Ectodermal cell (in vitro differentiated cells): ENCODE measurements at regions not wholly inside any gene's neighbourhood (a gene's known extent, or its start where the extent isn't known, plus 50 kb on each side); places are given as distances from the start of the nearest gene placed in this dataset.

Source experiments
- H3K27ac ChIP-seq: 2 replicates; pipeline ENCODE4 v1.7.0; 2013; ENCODE audit warnings: mild to moderate bottlenecking, low read depth, low read length; ENCODE audit not compliant: insufficient read depth, poor library complexity, severe bottlenecking
- H3K27me3 ChIP-seq: 2 replicates; pipeline ENCODE4 v1.7.0; 2013; ENCODE audit warnings: mild to moderate bottlenecking, low read length; ENCODE audit not compliant: insufficient read depth, control insufficient read depth, poor library complexity, severe bottlenecking
- H3K36me3 ChIP-seq: one replicate; pipeline ENCODE4 v1.7.0; 2013; ENCODE audit warnings: low read length; ENCODE audit not compliant: control insufficient read depth, insufficient read depth
- H3K4me1 ChIP-seq: one replicate; pipeline ENCODE4 v1.7.0; 2013; ENCODE audit warnings: low read length; ENCODE audit not compliant: control insufficient read depth, insufficient read depth
- H3K4me3 ChIP-seq: 2 replicates; pipeline ENCODE4 v1.7.0; 2013; ENCODE audit warnings: low read depth, low read length, control low read depth; ENCODE audit not compliant: insufficient read depth
- H3K9me3 ChIP-seq: 2 replicates; pipeline ENCODE4 v1.7.0; 2013; ENCODE audit warnings: mild to moderate bottlenecking, low read length, moderate library complexity; ENCODE audit not compliant: control insufficient read depth
- WGBS, 2 experiments: methylation state at CpG; one replicate each; pipeline ENCODE4 v1.1.7; 2013; ENCODE audit warnings: missing lambda C conversion rate in 2 of 2; 5-methylcytosine and 5-hydroxymethylcytosine counted together

GRCh38 chr4:126737899-126738526 is 894.7 kb upstream of the INTU start:
- H3K4me1 ChIP-seq, result no peaks in the 10 kb centered on the region
- 98 to 100% methylated on average over 1 to 2 of the region's 4 CpGs for WGBS, 2 experiments
- H3K36me3 ChIP-seq, result no peaks in the 10 kb centered on the region
- no peaks in the 10 kb centered on the region for H3K9me3 ChIP-seq
- H3K27me3 ChIP-seq, result no peaks in the 10 kb centered on the region
- H3K27ac ChIP-seq, result no peak overlapping the region
- H3K4me3 ChIP-seq, result no peak overlapping the region

DNA sequence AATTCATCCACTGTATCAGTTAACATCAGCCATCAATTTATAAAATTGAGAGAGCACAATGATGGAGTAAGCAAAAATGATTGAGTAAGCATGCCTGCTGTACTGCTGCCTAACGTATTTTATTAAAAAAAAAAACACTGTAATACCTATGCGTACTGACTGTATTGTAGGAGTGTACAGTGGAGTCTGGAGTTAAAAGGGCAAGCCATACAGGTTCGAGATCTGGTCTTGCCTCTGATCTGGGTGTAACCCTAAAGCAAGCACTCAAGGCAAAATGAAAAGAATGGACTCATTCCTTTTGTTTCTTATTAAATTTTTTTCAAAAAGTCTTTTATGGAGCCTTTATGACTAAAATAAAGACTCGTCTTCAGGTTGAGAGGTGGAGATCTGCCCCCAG is 894.2 kb upstream of the INTU start:
- no peaks in the 10 kb centered on the region for H3K36me3 ChIP-seq
- H3K9me3 ChIP-seq, result no peaks in the 10 kb centered on the region
- WGBS, 2 experiments, result 93 to 94% methylated on average over 4 of the region's 4 CpGs
- no peaks in the 10 kb centered on the region for H3K27me3 ChIP-seq
- no peak overlapping the region for H3K4me3 ChIP-seq
- no peaks in the 10 kb centered on the region for H3K4me1 ChIP-seq
- no peak overlapping the region for H3K27ac ChIP-seq

- no peaks in the 10 kb centered on the region for H3K4me1 ChIP-seq
- no peaks in the 10 kb centered on the region for H3K36me3 ChIP-seq
- H3K9me3 ChIP-seq, result no peaks in the 10 kb centered on the region
- H3K27ac ChIP-seq, result no peak overlapping the region
- H3K27me3 ChIP-seq, result no peaks in the 10 kb centered on the region
- H3K4me3 ChIP-seq, result no peak overlapping the region
- WGBS, 2 experiments, result 42% methylated on average over 1 of the region's 1 CpG; no CpG with 5 or more reads in 1 of the 2 experiments
Measured at GRCh38 chr4:126738926-126739325, 893.8 kb upstream of the INTU start.

DNA sequence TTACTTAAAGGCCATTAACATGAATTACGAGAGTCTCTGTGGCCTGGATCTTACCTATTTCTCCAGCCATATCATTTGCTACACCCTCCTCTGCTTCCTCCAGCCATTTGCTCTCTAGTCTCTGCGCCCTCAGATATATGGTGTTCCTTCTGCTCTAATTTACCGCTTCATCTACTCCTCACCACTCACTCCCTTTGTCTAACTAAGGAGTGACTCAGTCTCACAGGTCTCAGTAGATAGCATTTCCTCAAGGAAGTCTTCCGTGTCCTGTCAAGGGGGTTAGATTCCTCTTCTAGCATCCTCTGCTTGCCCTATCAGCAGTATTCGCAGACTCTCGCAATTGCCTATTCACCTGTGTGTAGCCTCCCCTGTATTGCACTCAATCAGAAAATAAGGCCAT is 892.1 kb upstream of the INTU start:
- 96% methylated on average over 6 of the region's 6 CpGs for WGBS, 2 experiments
- Histone ChIP-seq H3K27me3 (no peaks in the 10 kb centered on the region), H3K4me1 (no peaks in the 10 kb centered on the region), H3K4me3 (no peak overlapping the region), H3K9me3 (no peaks in the 10 kb centered on the region), H3K27ac (no peak overlapping the region), H3K36me3 (no peaks in the 10 kb centered on the region)

DNA sequence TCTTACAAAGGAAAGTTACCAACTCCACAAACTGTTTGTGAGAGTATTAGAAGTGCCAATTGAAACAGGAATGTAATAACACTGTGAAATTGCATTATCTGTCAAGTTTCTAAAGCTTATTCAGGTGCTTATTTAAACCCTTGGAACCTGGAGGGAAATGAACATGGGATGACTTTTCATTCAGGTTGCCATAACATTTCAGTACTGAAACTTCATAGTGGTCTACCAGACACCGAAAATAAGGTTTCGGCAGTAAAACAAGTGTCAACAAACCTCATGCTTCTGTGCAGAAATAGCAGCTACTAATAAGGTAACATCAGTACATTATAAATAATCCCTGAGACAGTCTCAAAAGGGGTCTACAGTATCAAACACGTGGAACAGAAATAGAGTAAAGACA is 890.7 kb upstream of the INTU start:
- H3K4me3 ChIP-seq, result no peak overlapping the region
- no peaks in the 10 kb centered on the region for H3K27me3 ChIP-seq
- no peaks in the 10 kb centered on the region for H3K9me3 ChIP-seq
- H3K36me3 ChIP-seq, result no peaks in the 10 kb centered on the region
- no peak overlapping the region for H3K27ac ChIP-seq
- H3K4me1 ChIP-seq, result no peaks in the 10 kb centered on the region
- WGBS, 2 experiments, result 93 to 96% methylated on average over 3 of the region's 3 CpGs

- no CpG with 5 or more reads among the region's 1 CpG for WGBS, 2 experiments
Measured at GRCh38 chr4:126742885-126743284, 889.9 kb upstream of the INTU start.

GRCh38 chr4:126748736-126749135 is 884.0 kb upstream of the INTU start:
- H3K36me3 ChIP-seq, result no peaks in the 10 kb centered on the region

More at GRCh38 chr4:126742885-126743284, 889.9 kb upstream of the INTU start:
- no peaks in the 10 kb centered on the region for H3K36me3 ChIP-seq
- H3K27me3 ChIP-seq, result no peaks in the 10 kb centered on the region
- no peak overlapping the region for H3K27ac ChIP-seq
- no peaks in the 10 kb centered on the region for H3K9me3 ChIP-seq
- H3K4me3 ChIP-seq, result no peak overlapping the region
- no peaks in the 10 kb centered on the region for H3K4me1 ChIP-seq

GRCh38 chr4:126750723-126751122 is 882.0 kb upstream of the INTU start:
- no peak overlapping the region for H3K4me3 ChIP-seq
- no peaks in the 10 kb centered on the region for H3K9me3 ChIP-seq
- H3K27me3 ChIP-seq, result no peaks in the 10 kb centered on the region
- WGBS, 2 experiments, result 81 to 94% methylated on average over 2 of the region's 2 CpGs
- H3K27ac ChIP-seq, result no peak overlapping the region
- H3K4me1 ChIP-seq, result no peaks in the 10 kb centered on the region
- H3K36me3 ChIP-seq, result no peaks in the 10 kb centered on the region

More at GRCh38 chr4:126748736-126749135, 884.0 kb upstream of the INTU start:
- Histone ChIP-seq H3K9me3 (no peaks in the 10 kb centered on the region), H3K4me1 (no peaks in the 10 kb centered on the region), H3K27ac (no peak overlapping the region), H3K4me3 (no peak overlapping the region), H3K27me3 (no peaks in the 10 kb centered on the region)
- 75 to 77% methylated on average over 2 of the region's 3 CpGs for WGBS, 2 experiments

DNA sequence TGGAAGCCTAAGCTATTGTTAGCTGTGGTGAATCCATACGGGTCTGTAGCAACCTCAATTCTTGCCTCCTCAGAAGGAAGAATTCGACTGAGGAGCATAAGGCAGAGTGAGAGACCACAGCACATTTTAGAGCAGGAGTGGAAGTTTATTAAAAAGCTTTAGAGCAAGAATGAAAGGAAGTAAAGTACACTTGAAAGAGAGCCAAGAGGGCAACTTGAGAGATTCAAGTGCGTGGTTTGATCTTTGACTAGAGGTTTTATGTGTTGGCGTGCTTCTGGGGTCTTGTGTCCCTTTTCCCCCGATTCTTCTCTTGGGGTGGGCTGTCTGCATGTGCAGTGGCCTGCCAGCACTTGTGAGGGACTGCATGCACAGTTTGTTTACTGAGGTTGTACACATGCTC is 880.6 kb upstream of the INTU start:
- 94 to 97% methylated on average over 5 of the region's 5 CpGs for WGBS, 2 experiments
- H3K27ac ChIP-seq, result no peak overlapping the region
- H3K4me1 ChIP-seq, result no peaks in the 10 kb centered on the region
- H3K4me3 ChIP-seq, result no peak overlapping the region
- H3K9me3 ChIP-seq, result no peaks in the 10 kb centered on the region
- no peaks in the 10 kb centered on the region for H3K27me3 ChIP-seq
- H3K36me3 ChIP-seq, result no peaks in the 10 kb centered on the region

DNA sequence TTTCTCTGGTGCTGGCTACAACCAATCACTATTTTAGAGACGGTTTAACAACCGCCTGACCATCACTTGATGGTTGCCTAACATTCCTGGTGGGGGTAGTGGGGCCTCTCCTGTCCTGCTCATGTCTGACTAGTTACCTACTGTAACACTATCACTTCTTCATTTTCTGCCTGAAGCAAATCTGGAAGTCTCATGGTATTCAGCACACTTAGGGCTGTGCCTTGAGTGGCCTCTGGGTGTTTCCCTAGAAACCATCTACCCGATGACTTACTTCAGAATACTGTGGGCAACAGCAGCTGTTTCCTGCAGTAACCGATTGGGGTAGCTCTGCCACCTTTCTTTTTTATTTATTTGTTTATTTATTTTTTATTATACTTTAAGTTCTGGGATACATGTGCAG is 880.1 kb upstream of the INTU start:
- H3K9me3 ChIP-seq, result no peaks in the 10 kb centered on the region
- H3K36me3 ChIP-seq, result no peaks in the 10 kb centered on the region
- no peaks in the 10 kb centered on the region for H3K4me1 ChIP-seq
- no peak overlapping the region for H3K4me3 ChIP-seq
- WGBS, 2 experiments, result 86 to 99% methylated on average over 4 of the region's 4 CpGs
- no peaks in the 10 kb centered on the region for H3K27me3 ChIP-seq
- H3K27ac ChIP-seq, result no peak overlapping the region

DNA sequence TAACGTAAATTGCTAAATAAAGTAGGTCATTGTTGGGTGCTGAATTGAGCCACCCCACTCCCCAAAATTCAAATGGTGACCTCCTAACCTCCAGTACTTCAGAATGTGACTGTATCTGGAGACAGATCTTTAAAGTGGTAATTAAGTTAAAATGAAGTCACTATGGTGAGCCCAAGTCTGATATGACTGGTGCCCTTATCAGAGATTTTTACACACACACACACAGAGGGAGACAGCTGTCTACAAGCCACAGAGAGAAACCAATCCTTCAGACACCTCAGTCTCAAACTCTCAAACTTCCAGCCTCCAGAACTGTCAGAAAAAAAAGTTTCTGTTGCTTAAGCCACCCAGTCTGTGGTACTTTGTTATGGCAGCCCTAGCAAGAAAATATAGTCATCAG is 879.2 kb upstream of the INTU start:
- H3K27me3 ChIP-seq, result no peaks in the 10 kb centered on the region
- H3K36me3 ChIP-seq, result no peaks in the 10 kb centered on the region
- 83 to 94% methylated on average over 1 of the region's 1 CpG for WGBS, 2 experiments
- no peaks in the 10 kb centered on the region for H3K4me1 ChIP-seq
- H3K4me3 ChIP-seq, result no peak overlapping the region
- H3K27ac ChIP-seq, result no peak overlapping the region
- H3K9me3 ChIP-seq, result no peaks in the 10 kb centered on the region
